ENCODE measurements at regions not wholly inside any gene's neighbourhood (a gene's known extent, or its start where the extent isn't known, plus 50 kb on each side); places are given as distances from the start of the nearest gene placed in this dataset.

DNA sequence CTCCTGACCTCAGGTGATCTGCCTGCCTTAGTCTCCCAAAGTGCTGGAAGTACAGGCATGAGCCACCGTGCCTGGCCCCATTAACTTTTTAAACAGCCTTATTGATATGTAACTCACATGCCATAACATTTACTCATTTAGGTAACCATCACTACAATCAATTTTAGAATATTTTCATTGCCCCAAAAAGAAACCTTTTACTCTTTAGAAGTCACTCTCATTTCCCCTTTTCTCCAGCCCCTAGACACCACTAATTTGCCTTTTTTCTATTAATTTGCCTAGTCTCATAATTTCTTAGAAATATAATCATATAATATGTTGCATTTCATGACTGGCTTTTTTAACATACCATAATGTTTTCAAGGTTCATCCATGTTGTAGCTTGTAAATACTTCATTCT lies 57.2 kb upstream of the TACR1 start:
- TF ChIP-seq, protein P1, sequence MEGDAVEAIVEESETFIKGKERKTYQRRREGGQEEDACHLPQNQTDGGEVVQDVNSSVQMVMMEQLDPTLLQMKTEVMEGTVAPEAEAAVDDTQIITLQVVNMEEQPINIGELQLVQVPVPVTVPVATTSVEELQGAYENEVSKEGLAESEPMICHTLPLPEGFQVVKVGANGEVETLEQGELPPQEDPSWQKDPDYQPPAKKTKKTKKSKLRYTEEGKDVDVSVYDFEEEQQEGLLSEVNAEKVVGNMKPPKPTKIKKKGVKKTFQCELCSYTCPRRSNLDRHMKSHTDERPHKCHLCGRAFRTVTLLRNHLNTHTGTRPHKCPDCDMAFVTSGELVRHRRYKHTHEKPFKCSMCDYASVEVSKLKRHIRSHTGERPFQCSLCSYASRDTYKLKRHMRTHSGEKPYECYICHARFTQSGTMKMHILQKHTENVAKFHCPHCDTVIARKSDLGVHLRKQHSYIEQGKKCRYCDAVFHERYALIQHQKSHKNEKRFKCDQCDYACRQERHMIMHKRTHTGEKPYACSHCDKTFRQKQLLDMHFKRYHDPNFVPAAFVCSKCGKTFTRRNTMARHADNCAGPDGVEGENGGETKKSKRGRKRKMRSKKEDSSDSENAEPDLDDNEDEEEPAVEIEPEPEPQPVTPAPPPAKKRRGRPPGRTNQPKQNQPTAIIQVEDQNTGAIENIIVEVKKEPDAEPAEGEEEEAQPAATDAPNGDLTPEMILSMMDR (conservative IDR thresholded peaks at IDR 0.05): no peak
- no peak for TF ChIP-seq EZH2 (IDR thresholded peaks at IDR 0.05; ENCODE audit: low read depth)

Data from PC-9 (cell line).